Brain microvascular endothelial cell (primary cell): ENCODE measurements at regions not wholly inside any gene's neighbourhood (a gene's known extent, or its start where the extent isn't known, plus 50 kb on each side); places are given as distances from the start of the nearest gene placed in this dataset.
A peak's percentile ranks its signal among the peaks of the same experiment; 100 is the strongest.

ENCODE experiments used
- DNase-seq: peaks from one replicate; pipeline ENCODE4 v3.0.0-alpha.2; 2020
- H3K27ac ChIP-seq: fragments of 250-450 bp; sonication (Bioruptor Pico); 2 replicates; pipeline ENCODE4 v1.5.1; 2020; ENCODE audit warnings: mild to moderate bottlenecking, moderate library complexity
- H3K27me3 ChIP-seq: fragments of 250-450 bp; sonication (Bioruptor Pico); replicated peaks from 2 replicates; pipeline ENCODE4 v1.5.1; 2020; ENCODE audit warnings: mild to moderate bottlenecking
- H3K36me3 ChIP-seq: fragments of 250-450 bp; sonication (Bioruptor Pico); replicated peaks from 2 replicates; pipeline ENCODE4 v1.5.1; 2020; ENCODE audit warnings: mild to moderate bottlenecking
- H3K4me3 ChIP-seq: 2 replicates; pipeline ENCODE4 v1.5.1; 2011; ENCODE audit warnings: low read depth, mild to moderate bottlenecking, control low read depth, low read length, moderate library complexity
- CTCF ChIP-seq: IDR thresholded peaks from 2 replicates; pipeline ENCODE4 v1.5.1; 2011; ENCODE audit warnings: low read depth, mild to moderate bottlenecking, moderate library complexity, low read length, control low read depth, inconsistent platforms; ENCODE audit errors: missing control alignments
- in situ Hi-C: cut with HindIII; loops from 2 replicates; pipeline ENCODE4 v1.10.0; 2017; ENCODE audit warnings: low sequenced_read_pairs, low pct_ligation_motif_present

- no peak for DNase-seq
- no peaks in the 10 kb centered on the region for H3K36me3 ChIP-seq
- no peak for TF ChIP-seq CTCF
- no peak overlapping the region for H3K27ac ChIP-seq
- no peaks in the 10 kb centered on the region for H3K27me3 ChIP-seq
- H3K4me3 ChIP-seq: no peak overlapping the region
- in situ Hi-C loops: no loop called here
Measured at GRCh38 chr9:82893549-82893948, 169.4 kb downstream of the RASEF start.

- DNase-seq: no peak
- Histone ChIP-seq H3K27ac (no peak overlapping the region), H3K27me3 (no peaks in the 10 kb centered on the region), H3K4me3 (no peak overlapping the region), H3K36me3 (no peaks in the 10 kb centered on the region)
- in situ Hi-C loops: no loop called here
- TF ChIP-seq CTCF: no peak
Measured at GRCh38 chr9:82894548-82894947, 168.4 kb downstream of the RASEF start.

GRCh38 chr9:82894961-82895821 lies 167.8 kb downstream of the RASEF start:
- no peak for TF ChIP-seq CTCF
- no peak overlapping the region for H3K4me3 ChIP-seq
- in situ Hi-C loops: no loop called here

GRCh38 chr9:82895822-82896110 lies 167.2 kb downstream of the RASEF start:
- no peaks in the 10 kb centered on the region for H3K27me3 ChIP-seq
- H3K4me3 ChIP-seq: no peak overlapping the region
- TF ChIP-seq CTCF: no peak
- H3K36me3 ChIP-seq: no peaks in the 10 kb centered on the region
- no peak for DNase-seq
- in situ Hi-C loops: no loop called here
- no peak overlapping the region for H3K27ac ChIP-seq

More at GRCh38 chr9:82894961-82895821, 167.8 kb downstream of the RASEF start:
- no peak for DNase-seq
- Histone ChIP-seq H3K27ac (no peak overlapping the region), H3K27me3 (no peaks in the 10 kb centered on the region), H3K36me3 (no peaks in the 10 kb centered on the region)

GRCh38 chr9:82903503-82903902 lies 159.4 kb downstream of the RASEF start:
- no peaks in the 10 kb centered on the region for H3K27me3 ChIP-seq
- H3K36me3 ChIP-seq: no peaks in the 10 kb centered on the region
- no peak for DNase-seq
- no peak overlapping the region for H3K4me3 ChIP-seq
- H3K27ac ChIP-seq: no peak overlapping the region
- in situ Hi-C loops: no loop called here
- TF ChIP-seq CTCF: peak; percentile 54

GRCh38 chr9:82911996-82912395 lies 150.9 kb downstream of the RASEF start:
- H3K36me3 ChIP-seq: no peaks in the 10 kb centered on the region
- DNase-seq: no peak
- TF ChIP-seq CTCF: no peak
- no peak overlapping the region for H3K4me3 ChIP-seq
- in situ Hi-C loops: no loop called here
- no peaks in the 10 kb centered on the region for H3K27me3 ChIP-seq
- H3K27ac ChIP-seq: no peak overlapping the region
